GM21737 (cell line): ENCODE measurements at regions not wholly inside any gene's neighbourhood (a gene's known extent, or its start where the extent isn't known, plus 50 kb on each side); places are given as distances from the start of the nearest gene placed in this dataset.

Source experiments
- ATAC-seq: cut with Tn5 transposase; IDR thresholded peaks from one replicate; pipeline ENCODE4 v1.9.1; 2021; ENCODE audit warnings: mild to moderate bottlenecking, moderate library complexity; ENCODE audit not compliant: unreplicated experiment

GRCh38 chr13:73765651-73766384, 368.4 kb downstream of the KLF12 start:
- peak; percentile 83 for ATAC-seq

GRCh38 chr13:73759434-73759833, 374.8 kb downstream of the KLF12 start:
- no peak for ATAC-seq

- no peak for ATAC-seq
These were observed 376.5 kb downstream of the KLF12 start for GRCh38 chr13:73757481-73758233.

GRCh38 chr13:73754727-73755292, 379.4 kb downstream of the KLF12 start:
- ATAC-seq, result no peak

GRCh38 chr13:73754241-73754640, 380.0 kb downstream of the KLF12 start:
- no peak for ATAC-seq

GRCh38 chr13:73751290-73751689, 382.9 kb downstream of the KLF12 start:
- no peak for ATAC-seq

GRCh38 chr13:73748404-73748803, 385.8 kb downstream of the KLF12 start:
- no peak for ATAC-seq

- ATAC-seq, result no peak
These were observed 389.0 kb downstream of the KLF12 start for GRCh38 chr13:73745190-73745589.

GRCh38 chr13:73742982-73743381, 391.2 kb downstream of the KLF12 start:
- no peak for ATAC-seq

GRCh38 chr13:73741742-73742141, 392.5 kb downstream of the KLF12 start:
- ATAC-seq, result no peak

- ATAC-seq, result no peak
These were observed 393.1 kb downstream of the KLF12 start for GRCh38 chr13:73741111-73741510.

- no peak for ATAC-seq
These were observed 393.5 kb downstream of the KLF12 start for GRCh38 chr13:73740666-73741065.

- no peak for ATAC-seq
These were observed 394.8 kb downstream of the KLF12 start for GRCh38 chr13:73739394-73739793.

GRCh38 chr13:73738626-73739025, 395.6 kb downstream of the KLF12 start:
- no peak for ATAC-seq

- ATAC-seq, result no peak
These were observed 397.0 kb downstream of the KLF12 start for GRCh38 chr13:73737214-73737613.

- no peak for ATAC-seq
These were observed 400.5 kb downstream of the KLF12 start for GRCh38 chr13:73733706-73734105.

GRCh38 chr13:73732350-73732749, 401.9 kb downstream of the KLF12 start:
- no peak for ATAC-seq

GRCh38 chr13:73731564-73731963, 402.6 kb downstream of the KLF12 start:
- no peak for ATAC-seq

GRCh38 chr13:73730014-73730413, 404.2 kb downstream of the KLF12 start:
- no peak for ATAC-seq

- ATAC-seq, result no peak
These were observed 405.2 kb downstream of the KLF12 start for GRCh38 chr13:73729046-73729445.

GRCh38 chr13:73722120-73722519, 412.1 kb downstream of the KLF12 start:
- peak; percentile 96 for ATAC-seq

GRCh38 chr13:73721571-73721970, 412.6 kb downstream of the KLF12 start:
- no peak for ATAC-seq
